ENCODE measurements at regions not wholly inside any gene's neighbourhood (a gene's known extent, or its start where the extent isn't known, plus 50 kb on each side); places are given as distances from the start of the nearest gene placed in this dataset.

DNA sequence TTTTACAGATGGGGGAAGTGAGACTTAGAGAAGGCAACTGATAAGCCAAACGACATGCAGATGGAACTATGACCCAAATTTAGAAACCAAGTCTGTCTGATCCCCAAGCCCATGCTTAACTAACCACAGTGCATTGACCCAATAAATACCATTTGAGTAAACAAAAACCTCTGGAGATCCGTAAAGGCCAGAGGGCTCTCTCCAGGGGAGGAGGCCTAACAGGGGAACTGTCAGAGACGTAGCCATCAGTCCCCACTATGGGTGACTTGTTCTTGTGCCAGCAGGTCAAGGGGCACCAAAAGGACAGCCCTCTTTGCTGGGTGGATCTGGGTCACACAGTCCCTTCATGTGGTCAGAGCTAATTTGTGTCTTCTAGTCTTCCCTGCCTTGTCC lies 420.2 kb downstream of the BCOR start:
- TF ChIP-seq, protein P1, sequence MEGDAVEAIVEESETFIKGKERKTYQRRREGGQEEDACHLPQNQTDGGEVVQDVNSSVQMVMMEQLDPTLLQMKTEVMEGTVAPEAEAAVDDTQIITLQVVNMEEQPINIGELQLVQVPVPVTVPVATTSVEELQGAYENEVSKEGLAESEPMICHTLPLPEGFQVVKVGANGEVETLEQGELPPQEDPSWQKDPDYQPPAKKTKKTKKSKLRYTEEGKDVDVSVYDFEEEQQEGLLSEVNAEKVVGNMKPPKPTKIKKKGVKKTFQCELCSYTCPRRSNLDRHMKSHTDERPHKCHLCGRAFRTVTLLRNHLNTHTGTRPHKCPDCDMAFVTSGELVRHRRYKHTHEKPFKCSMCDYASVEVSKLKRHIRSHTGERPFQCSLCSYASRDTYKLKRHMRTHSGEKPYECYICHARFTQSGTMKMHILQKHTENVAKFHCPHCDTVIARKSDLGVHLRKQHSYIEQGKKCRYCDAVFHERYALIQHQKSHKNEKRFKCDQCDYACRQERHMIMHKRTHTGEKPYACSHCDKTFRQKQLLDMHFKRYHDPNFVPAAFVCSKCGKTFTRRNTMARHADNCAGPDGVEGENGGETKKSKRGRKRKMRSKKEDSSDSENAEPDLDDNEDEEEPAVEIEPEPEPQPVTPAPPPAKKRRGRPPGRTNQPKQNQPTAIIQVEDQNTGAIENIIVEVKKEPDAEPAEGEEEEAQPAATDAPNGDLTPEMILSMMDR (IDR thresholded peaks at IDR 0.05; ENCODE audit: low read depth, low read length, missing control alignments) = no peak
- H3K4me3 ChIP-seq (ENCODE audit: low read depth, low read length) = no peak overlapping the region
- in situ Hi-C loops (cut with HindIII; ENCODE audit: low sequenced_read_pairs) = no loop called here
- DNase-seq (ENCODE audit: low read depth) = no peak

- no peak overlapping the region for H3K4me3 ChIP-seq (ENCODE audit: low read depth, low read length)
- TF ChIP-seq, protein P1 (IDR thresholded peaks at IDR 0.05; ENCODE audit: low read depth, low read length, missing control alignments) = no peak
- no peak for DNase-seq (ENCODE audit: low read depth)
- in situ Hi-C loops (cut with HindIII; ENCODE audit: low sequenced_read_pairs) = no loop called here
Observed at GRCh38 chrX:39677978-39678791, 419.6 kb downstream of the BCOR start.

DNA sequence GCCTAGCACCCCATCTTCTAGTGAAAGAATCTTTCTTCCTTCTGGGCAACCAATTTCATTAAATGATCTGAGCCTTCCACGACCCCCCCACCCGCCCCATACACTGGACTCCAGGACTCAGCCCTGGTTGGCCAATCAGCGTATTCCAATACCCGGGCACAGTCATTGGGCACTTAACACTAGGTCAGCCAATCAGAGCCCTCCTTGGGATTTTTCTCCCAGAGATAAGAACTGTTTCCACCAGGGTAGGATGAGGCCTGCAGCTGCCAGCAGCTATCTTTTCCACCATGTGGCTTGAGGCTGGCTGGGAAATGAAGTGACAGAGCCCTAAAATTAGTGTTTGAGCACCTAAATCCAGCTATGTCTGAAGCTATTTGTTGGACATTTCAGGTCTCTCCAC lies 418.8 kb downstream of the BCOR start:
- TF ChIP-seq, protein P1 (IDR thresholded peaks at IDR 0.05; ENCODE audit: low read depth, low read length, missing control alignments) = no peak
- in situ Hi-C loops (cut with HindIII; ENCODE audit: low sequenced_read_pairs) = no loop called here
- DNase-seq (ENCODE audit: low read depth) = no peak
- no peak overlapping the region for H3K4me3 ChIP-seq (ENCODE audit: low read depth, low read length)

- no peak overlapping the region for H3K4me3 ChIP-seq (ENCODE audit: low read depth, low read length)
- DNase-seq (ENCODE audit: low read depth) = no peak
- TF ChIP-seq, protein P1 (IDR thresholded peaks at IDR 0.05; ENCODE audit: low read depth, low read length, missing control alignments) = no peak
- in situ Hi-C loops (cut with HindIII; ENCODE audit: low sequenced_read_pairs) = no loop called here
Observed at GRCh38 chrX:39679497-39680157, 418.1 kb downstream of the BCOR start.

DNA sequence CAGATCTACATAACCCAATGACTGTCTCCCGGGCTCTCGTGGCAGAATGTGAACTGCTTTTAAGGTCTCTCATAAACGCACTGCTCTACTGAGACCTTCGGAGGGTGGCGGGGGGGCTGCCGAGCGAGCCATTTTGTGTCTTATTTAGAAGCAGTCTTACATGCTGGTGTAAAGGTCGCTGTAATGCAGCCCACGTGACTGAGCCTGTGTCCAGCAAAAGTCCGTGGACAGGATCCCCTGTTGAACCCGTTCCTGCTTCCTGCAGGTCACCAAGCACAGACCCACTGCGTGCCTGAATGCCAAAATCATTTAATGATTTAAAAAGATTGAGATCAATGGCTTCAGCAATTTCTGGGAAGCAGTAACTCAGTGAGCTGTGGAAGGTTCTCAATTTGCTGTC lies 415.9 kb downstream of the BCOR start:
- TF ChIP-seq, protein P1 (IDR thresholded peaks at IDR 0.05; ENCODE audit: low read depth, low read length, missing control alignments) = no peak
- in situ Hi-C loops (cut with HindIII; ENCODE audit: low sequenced_read_pairs) = no loop called here
- no peak overlapping the region for H3K4me3 ChIP-seq (ENCODE audit: low read depth, low read length)
- DNase-seq (ENCODE audit: low read depth) = no peak

GRCh38 chrX:39682778-39683177 lies 415.0 kb downstream of the BCOR start:
- no peak for DNase-seq (ENCODE audit: low read depth)
- TF ChIP-seq, protein P1 (IDR thresholded peaks at IDR 0.05; ENCODE audit: low read depth, low read length, missing control alignments) = no peak
- no peak overlapping the region for H3K4me3 ChIP-seq (ENCODE audit: low read depth, low read length)
- in situ Hi-C loops (cut with HindIII; ENCODE audit: low sequenced_read_pairs) = no loop called here
